NCI-H2196 treated with DMSO at 0.1 percent for 48 hours (cell line): ENCODE measurements at regions not wholly inside any gene's neighbourhood (a gene's known extent, or its start where the extent isn't known, plus 50 kb on each side); places are given as distances from the start of the nearest gene placed in this dataset.

Experiments
- DNase-seq: peaks from one replicate; lab custom pipeline; 2025; ENCODE audit not compliant: unreplicated experiment; lab: John Stamatoyannopoulos, UW

DNA sequence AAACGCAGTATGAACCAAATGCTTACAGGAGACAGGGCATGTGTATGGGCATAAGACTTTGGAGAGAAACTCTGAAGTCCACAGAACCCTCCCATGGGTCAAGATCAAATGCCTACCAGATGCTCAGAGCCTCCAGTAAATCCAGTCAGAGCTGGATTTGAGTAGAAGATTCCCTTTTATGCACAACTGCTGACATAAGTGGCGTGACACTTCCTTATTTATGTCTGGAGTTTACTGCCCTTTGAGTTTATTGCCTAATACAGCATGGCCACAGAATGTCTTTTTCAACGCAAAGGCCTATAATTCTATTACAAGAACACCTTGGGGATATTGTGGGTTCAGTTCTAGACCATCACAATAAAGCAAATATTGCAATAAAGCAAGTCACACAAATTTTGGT, 220.0 kb upstream of the FOXQ1 start:
- DNase-seq: no peak

GRCh38 chr6:1089859-1090258, 222.0 kb upstream of the FOXQ1 start:
- DNase-seq: no peak

DNA sequence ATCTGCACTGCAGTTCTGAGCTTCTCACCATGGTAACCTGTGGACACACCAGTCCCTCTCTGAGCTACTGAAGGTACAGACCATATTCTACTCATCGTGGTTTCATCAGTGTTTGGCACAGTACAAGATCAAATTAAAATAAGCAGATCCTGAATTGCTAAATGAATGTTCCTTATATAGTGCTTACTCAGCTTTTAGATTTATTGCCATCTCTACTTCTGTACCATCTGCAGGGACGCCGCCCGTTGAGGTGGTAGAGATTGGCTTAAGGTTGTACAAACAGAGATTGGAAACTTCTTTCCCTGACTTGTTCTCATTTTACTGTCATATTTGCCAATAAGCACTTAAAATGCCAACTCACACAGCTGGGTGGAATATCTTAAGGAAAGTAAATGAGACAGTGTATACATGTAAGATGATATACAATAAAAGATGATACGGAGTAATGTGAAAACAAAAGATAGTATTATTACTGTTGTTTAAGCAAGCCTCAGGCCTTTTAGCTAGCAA, 223.4 kb upstream of the FOXQ1 start:
- no peak for DNase-seq

DNA sequence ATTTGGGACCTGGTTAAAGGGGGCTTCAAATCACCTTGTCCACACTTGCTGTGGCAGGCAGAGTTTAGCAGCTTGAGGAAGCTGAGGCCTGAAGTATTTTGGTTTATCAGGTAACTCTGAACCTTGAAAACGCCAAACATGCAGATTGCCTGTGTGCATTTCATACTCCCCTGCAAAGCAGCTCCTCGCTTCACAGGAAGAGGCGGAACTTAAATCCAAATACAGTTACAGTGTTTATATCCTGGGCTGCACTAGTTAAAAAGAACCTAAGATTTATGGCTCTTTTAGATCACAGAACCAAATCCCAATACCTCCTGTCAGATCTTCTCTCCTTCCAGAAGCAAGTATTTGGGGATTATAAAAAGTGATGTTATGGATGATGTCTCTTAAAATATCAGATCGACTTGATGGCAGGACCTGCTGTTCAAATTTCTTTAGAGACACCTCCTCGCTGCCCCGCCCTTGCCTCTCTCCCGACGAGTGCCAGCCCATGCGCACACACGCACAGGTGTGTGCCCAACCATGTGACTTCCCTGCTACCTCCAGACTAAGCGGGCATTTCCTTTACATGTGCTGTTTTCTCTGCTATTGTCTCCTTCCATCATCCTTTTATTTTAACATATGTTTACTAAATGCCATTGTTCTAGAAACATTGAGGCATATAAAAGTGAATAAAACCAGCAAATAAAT, 224.6 kb upstream of the FOXQ1 start:
- no peak for DNase-seq

GRCh38 chr6:1086446-1087153, 225.3 kb upstream of the FOXQ1 start:
- DNase-seq: no peak

DNA sequence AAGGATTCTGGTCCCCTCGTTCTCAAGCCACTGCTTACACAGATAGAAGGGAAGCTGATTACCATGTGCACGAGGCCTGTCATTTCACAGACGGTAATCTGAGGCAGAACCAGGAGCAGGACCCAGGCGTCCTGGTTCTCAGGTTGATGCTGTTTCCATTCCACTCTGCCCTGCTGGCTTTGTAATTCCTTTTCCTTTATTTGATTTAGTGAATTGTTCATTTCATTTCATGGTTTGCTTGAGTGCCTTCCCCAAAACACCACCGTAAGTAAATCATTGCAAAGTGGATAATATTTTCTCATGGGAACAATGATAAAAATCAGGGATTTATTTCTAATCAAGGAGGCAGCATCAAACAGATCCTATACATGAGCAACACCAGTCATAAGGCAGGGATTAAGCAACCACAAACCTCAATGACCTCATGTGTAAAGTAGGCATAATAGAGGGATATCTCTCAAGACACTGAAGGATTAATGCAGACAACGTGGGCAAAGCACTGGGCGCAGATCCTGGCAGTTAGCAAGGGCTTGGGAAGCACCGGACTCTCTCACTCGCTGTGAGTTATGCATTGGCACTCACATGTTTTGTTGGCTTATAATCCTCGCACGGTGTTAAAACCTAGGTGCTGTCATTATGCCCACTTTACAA, 229.5 kb upstream of the FOXQ1 start:
- DNase-seq: no peak

- no peak for DNase-seq
Observed at GRCh38 chr6:1081551-1082284, 230.2 kb upstream of the FOXQ1 start.

DNA sequence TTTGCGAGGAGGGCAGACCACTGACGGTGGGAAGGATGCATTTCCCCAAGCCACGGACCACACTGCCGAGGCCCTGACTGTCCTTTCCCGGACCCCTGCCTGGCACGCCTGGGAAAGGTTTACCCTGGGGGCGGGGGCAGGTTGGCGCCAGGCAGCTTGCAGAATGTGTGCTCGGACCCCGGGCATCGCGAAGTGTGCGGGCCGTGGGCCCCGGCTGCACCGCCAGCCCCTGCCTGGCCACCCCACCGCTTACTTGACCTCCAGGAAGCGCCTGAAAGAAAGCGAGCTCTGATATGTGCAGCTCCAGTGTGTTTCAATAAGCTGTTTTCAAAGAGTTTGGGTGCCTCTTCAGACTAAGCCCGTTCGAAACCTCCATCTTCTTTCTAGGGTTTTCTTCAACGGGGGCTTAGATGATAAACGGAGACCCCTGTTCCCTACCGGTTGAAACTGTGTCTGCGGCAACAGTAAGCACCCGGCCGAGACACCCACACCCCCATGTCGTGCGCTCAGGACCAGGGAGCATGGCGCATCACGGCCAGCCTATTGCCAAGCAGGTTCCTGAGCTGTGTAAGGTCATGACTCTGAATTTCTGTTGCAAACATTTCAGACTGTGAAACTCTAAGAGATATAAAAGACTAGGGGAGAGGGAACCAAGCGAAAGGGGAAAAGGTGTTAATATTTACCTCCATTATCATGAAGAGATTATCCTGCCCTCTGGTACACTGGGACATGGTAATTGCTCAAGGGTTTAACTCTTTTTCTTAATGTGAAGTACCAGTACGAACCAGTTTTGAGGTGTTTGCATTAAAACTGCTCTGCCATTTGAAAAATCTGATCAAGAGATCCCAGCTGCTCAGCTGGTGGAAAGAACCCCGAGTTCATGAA, 231.2 kb upstream of the FOXQ1 start:
- no peak for DNase-seq

GRCh38 chr6:1079525-1079924, 232.4 kb upstream of the FOXQ1 start:
- no peak for DNase-seq

DNA sequence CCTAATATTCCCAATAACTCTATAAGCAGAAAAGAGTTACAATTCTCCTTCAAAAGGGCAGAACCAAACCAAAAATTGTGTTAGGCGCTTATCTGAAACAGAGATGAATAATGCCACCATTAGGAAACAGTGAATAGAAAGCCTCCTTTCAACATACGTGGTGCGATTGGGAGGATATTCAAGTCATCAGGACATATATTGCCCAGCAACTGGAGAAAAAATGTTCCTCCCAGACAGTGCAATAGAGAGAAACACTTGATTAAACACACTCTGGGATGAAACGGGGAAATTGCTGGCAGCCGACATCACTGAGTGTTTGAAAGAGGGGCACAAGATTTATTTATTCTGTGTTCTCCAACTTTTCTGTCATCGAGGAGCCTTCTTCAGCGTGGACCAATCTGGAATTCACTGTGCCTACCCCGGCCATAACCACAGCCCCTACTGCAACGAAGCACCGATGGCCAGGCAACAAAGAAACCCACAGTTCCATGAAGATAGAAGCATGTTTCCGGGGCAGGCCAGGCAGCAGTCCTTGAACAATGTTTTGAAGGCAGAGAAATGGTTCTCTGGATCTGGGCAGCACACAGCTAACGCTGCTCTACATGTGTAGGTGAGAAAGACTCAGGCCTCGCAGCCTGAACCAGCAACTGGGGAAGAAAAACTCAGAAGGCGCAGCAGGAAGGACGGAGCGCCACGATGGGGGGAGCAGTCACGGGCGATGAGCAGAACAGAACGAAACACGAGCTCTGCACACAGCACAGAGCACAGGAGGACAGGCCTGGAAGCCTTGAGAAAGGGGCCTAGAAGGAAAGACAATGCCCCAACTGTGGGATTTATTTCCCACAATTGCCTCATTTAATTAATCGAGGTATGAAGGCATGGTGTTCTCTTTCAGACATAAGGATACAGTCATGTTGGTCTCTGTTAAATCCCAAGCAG, 234.2 kb upstream of the FOXQ1 start:
- DNase-seq: no peak

GRCh38 chr6:1076531-1077459, 235.1 kb upstream of the FOXQ1 start:
- DNase-seq: no peak

- DNase-seq: no peak
Observed at GRCh38 chr6:1075880-1076279, 236.0 kb upstream of the FOXQ1 start.

DNA sequence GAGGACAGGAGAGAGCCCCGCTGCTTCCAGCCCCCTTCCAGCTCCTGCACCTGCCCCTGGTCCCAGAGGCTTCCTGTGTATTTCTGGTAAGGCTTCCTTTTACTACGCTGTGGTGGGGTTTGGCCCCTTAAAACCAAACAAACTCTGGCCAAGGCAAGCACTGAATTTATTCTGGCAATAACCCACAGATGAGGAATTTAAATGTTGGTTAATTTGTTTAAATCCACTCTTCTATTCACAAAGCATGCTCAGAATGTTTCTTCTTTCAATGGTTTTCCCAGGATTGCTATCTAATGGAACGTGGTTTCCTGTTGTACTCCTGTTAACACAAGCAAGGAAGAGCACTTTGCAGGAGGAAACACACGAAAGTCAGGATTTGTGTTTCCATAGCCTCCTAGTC, 236.5 kb upstream of the FOXQ1 start:
- DNase-seq: no peak

GRCh38 chr6:1070085-1070521, 241.8 kb upstream of the FOXQ1 start:
- DNase-seq: no peak

- no peak for DNase-seq
Observed at GRCh38 chr6:1068905-1069304, 243.0 kb upstream of the FOXQ1 start.

GRCh38 chr6:1068068-1068467, 243.8 kb upstream of the FOXQ1 start:
- DNase-seq: no peak

GRCh38 chr6:1067346-1067745, 244.6 kb upstream of the FOXQ1 start:
- DNase-seq: no peak

- DNase-seq: no peak
Observed at GRCh38 chr6:1066449-1067090, 245.3 kb upstream of the FOXQ1 start.
